ENCODE measurements at regions not wholly inside any gene's neighbourhood (a gene's known extent, or its start where the extent isn't known, plus 50 kb on each side); places are given as distances from the start of the nearest gene placed in this dataset.

- Histone ChIP-seq H3K4me3 (ENCODE audit: low read length) (no peak overlapping the region), H3K4me2 (ENCODE audit: low read length) (no peak overlapping the region), H3K27me3 (ENCODE audit: insufficient read depth, low read depth, low read length) (peaks cover 45% of the 10 kb centered on the region), H3F3A (ENCODE audit: insufficient read depth, low read length, poor library complexity, severe bottlenecking) (no peaks in the 10 kb centered on the region), H3K36me3 (ENCODE audit: insufficient read depth, low read length) (no peaks in the 10 kb centered on the region), H4K20me1 (ENCODE audit: insufficient read depth) (no peaks in the 10 kb centered on the region), H3K9ac (ENCODE audit: low read length) (no peak overlapping the region), H3K9me2 (ENCODE audit: insufficient read depth, low read length) (no peaks in the 10 kb centered on the region), H2AFZ (ENCODE audit: low read depth, low read length) (no peak overlapping the region), H3K79me2 (replicated peaks; ENCODE audit: insufficient read depth, low read length) (no peaks in the 10 kb centered on the region), H3K9me3 (ENCODE audit: low read length) (peaks cover under 1% of the 10 kb centered on the region), H3K27ac (ENCODE audit: low read length) (no peak overlapping the region)
- TF ChIP-seq EZH2 (IDR thresholded peaks at IDR 0.05; ENCODE audit: borderline replicate concordance, insufficient read depth, low read length, poor library complexity, severe bottlenecking) (no peak), POLR2AphosphoS5 (IDR thresholded peaks at IDR 0.05) (no peak), RAD21 (conservative IDR thresholded peaks at IDR 0.05) (no peak), REST (IDR thresholded peaks at IDR 0.05; ENCODE audit: borderline replicate concordance) (no peak), TAF1 (IDR thresholded peaks at IDR 0.05; ENCODE audit: low read depth) (no peak), EP300 (conservative IDR thresholded peaks at IDR 0.05; ENCODE audit: poor library complexity, severe bottlenecking) (no peak), SMC3 (conservative IDR thresholded peaks at IDR 0.05; ENCODE audit: poor library complexity) (no peak), CTCF (IDR thresholded peaks at IDR 0.05; ENCODE audit: poor library complexity, severe bottlenecking) (no peak), MXI1 (conservative IDR thresholded peaks at IDR 0.05; ENCODE audit: poor library complexity, severe bottlenecking) (no peak)
Observed at GRCh38 chr7:156222151-156222550, 409.9 kb upstream of the SHH start.

- Histone ChIP-seq H3F3A (ENCODE audit: insufficient read depth, low read length, poor library complexity, severe bottlenecking) (no peaks in the 10 kb centered on the region), H3K79me2 (replicated peaks; ENCODE audit: insufficient read depth, low read length) (no peaks in the 10 kb centered on the region), H2AFZ (ENCODE audit: low read depth, low read length) (no peak overlapping the region), H3K4me3 (ENCODE audit: low read length) (peak overlapping the region; percentile 7), H3K4me2 (ENCODE audit: low read length) (no peak overlapping the region), H3K27ac (ENCODE audit: low read length) (no peak overlapping the region), H3K9me3 (ENCODE audit: low read length) (no peaks in the 10 kb centered on the region), H3K36me3 (ENCODE audit: insufficient read depth, low read length) (no peaks in the 10 kb centered on the region), H3K9me2 (ENCODE audit: insufficient read depth, low read length) (no peaks in the 10 kb centered on the region), H3K9ac (ENCODE audit: low read length) (no peak overlapping the region), H3K27me3 (ENCODE audit: insufficient read depth, low read depth, low read length) (peaks cover 53% of the 10 kb centered on the region), H4K20me1 (ENCODE audit: insufficient read depth) (no peaks in the 10 kb centered on the region)
- TF ChIP-seq REST (IDR thresholded peaks at IDR 0.05; ENCODE audit: borderline replicate concordance) (peak; percentile 85), EP300 (conservative IDR thresholded peaks at IDR 0.05; ENCODE audit: poor library complexity, severe bottlenecking) (peak; percentile 100), TAF1 (IDR thresholded peaks at IDR 0.05; ENCODE audit: low read depth) (no peak), EZH2 (IDR thresholded peaks at IDR 0.05; ENCODE audit: borderline replicate concordance, insufficient read depth, low read length, poor library complexity, severe bottlenecking) (no peak), SMC3 (conservative IDR thresholded peaks at IDR 0.05; ENCODE audit: poor library complexity) (peak; percentile 45), POLR2AphosphoS5 (IDR thresholded peaks at IDR 0.05) (peak; percentile 100), MXI1 (conservative IDR thresholded peaks at IDR 0.05; ENCODE audit: poor library complexity, severe bottlenecking) (peak; percentile 39), CTCF (IDR thresholded peaks at IDR 0.05; ENCODE audit: poor library complexity, severe bottlenecking) (peak; percentile 8), RAD21 (conservative IDR thresholded peaks at IDR 0.05) (peak; percentile 31)
Observed at GRCh38 chr7:156220701-156221100, 408.4 kb upstream of the SHH start.

Data from neural cell (in vitro differentiated cells).